HG03060 (cell line): ENCODE measurements at regions not wholly inside any gene's neighbourhood (a gene's known extent, or its start where the extent isn't known, plus 50 kb on each side); places are given as distances from the start of the nearest gene placed in this dataset.

Experiments used
- ATAC-seq: cut with Tn5 transposase; IDR thresholded peaks from one replicate; pipeline ENCODE4 v1.9.1; 2021; ENCODE audit warnings: low read depth, moderate number of reproducible peaks; ENCODE audit not compliant: unreplicated experiment

DNA sequence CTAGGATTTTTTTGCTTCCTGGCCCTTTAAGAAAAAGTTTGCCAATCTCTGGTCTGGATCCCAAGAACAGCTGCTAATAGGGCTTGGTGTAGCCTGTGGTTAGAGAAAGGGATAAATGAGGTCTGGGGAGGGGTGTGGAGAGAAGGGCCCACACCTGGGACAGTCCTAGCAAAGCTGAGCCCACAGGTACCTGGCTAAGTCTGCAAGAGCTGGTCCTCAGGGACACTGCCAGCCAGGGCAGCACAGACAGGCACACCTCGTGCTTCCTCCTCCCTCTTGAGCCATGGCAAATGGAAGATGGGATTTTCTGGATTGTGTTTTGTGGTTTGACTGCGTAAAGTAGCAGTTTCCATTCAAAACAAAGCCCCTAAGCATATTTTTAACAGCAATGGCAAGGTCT is 217.5 kb downstream of the SOX9 start:
- ATAC-seq, result no peak

DNA sequence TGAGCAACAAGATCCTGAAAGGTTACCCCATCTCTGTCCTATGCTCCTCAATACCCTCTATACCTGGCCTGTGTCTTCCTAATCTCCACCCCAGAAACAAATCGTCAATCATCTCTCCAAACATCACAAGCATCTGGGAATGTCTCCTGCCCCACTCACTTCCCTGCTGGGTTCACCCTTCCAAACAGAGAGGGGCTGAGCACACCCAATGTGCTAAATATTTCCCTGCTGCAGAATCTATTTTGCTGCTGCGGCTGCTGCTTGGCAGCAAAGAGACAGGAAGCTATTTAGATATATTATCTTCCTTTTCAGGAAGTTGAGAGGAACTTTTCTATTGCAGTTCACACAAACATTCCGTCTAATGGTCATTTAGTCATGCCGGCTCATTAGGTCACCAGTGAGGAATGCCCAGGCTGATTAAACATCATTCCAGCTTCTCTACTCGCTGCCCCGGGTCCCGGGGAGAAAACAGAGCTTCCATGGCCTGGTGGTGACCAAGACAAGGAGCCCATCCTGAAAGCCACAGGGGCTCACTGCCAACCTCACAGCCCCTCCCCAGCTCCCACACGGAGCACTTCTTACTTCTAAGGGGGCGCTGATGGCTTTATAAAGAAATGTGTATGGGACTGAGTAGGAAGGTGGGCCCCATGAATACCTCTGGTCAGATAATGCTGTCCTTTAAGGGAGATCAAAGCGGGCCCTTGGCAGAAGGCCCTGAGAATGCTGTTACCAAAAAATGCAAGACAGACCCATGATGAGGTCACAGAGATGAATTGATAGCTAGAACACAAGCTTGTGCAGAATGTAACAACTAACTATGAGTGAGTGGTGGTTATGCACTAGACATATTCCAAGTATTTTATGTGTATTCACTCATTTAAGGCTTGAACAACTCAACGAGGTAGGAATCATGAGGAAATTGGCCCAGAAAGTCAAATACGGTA is 218.3 kb downstream of the SOX9 start:
- ATAC-seq, result no peak

DNA sequence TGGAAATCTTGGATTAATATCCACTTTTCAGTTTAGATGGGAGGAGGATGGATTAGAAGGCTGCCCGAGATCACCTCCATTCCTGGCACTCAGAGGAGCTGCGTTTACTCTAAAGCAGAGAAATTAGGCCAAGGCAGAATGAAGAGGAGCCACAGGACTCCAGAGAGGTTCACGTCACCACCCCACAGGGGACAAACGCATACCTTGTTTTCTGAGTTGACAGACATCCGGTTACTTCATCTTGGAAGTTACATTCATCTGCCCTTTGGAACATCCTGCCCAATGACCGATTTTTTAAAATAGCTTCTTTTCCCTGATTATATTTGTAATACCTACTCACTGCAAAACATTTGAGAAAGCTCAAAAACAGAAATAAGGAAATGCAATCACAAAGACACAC is 220.0 kb downstream of the SOX9 start:
- no peak for ATAC-seq

DNA sequence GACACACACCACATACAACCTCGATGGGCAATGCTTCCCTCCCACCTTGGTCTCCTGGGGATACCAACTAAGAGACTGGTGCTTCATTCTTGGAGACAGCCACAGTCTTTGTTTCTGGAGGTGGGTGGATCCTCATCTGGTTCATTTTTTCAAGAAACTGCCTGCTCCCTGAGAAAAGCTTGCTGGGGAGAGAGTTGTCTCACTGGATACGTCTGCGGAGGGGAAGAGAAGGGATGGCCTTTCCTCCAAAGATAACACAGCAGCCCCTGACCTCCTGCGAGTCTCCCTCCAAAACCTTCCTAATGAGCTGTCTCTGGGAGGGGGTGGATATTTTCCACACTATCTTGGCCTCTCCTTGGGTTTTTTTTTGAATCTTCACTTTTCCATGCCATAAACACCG is 221.2 kb downstream of the SOX9 start:
- ATAC-seq, result no peak

DNA sequence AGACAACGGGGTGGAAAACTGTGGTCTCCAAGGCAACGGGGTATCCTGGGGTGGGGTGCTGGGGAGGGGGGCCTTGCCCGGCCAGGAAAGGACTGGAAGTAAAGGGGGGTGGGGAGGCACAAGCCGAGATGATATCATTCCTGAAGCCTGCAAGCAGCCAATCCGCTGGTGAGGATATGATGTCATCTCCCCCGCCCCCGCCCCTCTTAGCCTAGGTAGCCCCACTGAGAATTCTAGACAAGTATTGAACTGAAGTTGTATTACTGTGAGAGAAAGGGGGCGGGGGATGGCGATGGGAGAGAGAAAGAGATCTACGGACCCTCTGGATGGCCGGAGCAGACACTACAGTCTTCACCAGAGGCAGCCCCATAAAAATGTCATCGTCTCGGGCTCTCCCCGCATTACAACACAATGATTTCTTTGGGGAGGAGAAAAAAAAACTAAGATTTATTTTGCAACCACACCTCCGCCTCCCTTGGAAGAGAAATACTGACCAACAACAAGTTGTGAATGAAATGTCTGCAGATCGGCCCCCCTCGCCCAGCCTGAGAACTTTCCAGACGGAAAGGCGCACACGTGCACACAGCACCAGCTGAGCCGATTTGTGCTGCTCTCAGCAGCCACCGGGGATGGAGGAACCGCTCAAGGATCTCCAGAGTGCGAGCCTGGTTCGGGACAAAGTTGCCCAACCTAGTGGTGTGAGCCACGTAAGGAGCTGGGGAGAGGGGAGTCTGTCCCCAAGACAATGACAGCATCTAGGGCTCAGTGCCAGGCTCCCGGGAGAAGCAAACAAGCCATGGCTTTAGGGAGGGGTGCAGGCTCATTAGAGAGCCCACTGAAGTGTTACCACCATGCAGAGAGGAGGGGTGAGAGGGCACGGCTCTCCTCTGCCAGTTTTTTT is 222.1 kb downstream of the SOX9 start:
- ATAC-seq, result no peak

DNA sequence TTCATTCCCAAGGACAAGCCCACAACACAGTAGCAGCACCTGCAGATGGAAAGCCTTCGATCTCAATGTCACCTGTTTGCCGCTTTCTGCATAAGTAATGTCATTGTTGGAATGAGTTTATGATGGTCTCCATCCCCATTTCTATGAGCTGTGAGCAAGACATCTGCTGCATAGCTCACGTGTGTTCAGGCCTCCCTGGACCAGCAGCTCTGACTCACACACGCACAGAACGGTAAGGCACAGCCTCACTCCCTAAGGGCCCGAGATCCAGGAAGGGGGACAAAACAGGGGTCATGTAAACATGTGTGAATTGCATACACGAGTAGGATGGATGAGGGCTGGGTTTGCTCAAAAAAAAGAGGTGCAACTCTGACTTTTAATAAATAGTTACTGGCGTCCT is 223.1 kb downstream of the SOX9 start:
- no peak for ATAC-seq

DNA sequence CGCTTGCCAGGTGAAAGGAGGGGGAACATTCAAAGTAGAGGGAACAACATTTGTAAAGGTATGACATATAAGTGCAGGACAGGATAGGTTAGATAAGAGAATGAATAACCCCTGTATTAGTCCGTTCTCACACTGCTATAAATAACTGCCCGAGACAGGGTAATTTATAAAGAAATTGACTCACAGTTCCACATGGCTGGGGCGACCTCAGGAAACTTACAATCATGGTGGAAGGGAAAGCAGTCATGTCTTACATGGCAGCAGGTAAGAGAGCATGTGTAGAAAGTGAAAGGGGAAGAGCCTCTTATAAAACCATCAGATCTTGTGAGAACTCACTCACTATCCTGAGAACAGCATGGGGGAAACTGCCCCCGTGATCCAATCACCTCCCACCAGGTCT is 223.8 kb downstream of the SOX9 start:
- no peak for ATAC-seq

DNA sequence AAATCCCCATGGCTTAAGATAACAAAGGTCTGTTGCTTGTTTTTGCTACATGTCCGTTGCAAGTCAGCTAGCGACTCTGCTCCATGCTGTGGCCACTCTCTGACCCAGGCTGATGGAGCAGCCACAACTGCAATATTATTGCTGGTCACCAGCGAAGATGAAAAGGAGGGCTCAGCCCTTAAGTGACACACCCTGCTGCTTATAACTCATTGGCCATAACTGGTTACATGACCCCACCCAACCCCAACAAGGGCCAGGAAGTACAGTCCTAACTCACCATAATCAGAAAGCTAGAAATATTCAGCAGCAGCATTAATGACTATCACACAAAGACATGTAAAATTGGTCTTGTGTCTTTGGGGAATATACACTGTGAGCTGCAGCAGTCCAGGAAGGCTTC is 224.3 kb downstream of the SOX9 start:
- ATAC-seq, result no peak

DNA sequence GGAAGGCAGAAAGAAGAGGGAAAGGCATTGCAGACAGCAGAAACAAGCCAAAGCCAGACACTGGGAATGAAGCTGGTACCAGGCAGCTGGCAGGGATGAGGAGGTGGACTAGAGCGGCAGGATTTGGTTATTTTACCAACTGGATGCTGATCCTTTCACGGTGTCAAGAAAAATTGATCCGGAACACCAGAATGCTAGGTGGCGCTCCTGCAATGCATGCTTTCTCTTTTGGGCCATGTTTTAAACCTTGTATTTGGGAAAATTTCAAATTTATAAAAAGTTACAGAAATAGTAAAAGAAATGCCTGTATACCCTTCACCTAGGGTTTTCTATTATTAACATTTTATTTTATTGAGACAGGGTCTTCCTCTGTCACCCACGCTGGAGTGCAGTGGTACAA is 224.7 kb downstream of the SOX9 start:
- ATAC-seq, result no peak

DNA sequence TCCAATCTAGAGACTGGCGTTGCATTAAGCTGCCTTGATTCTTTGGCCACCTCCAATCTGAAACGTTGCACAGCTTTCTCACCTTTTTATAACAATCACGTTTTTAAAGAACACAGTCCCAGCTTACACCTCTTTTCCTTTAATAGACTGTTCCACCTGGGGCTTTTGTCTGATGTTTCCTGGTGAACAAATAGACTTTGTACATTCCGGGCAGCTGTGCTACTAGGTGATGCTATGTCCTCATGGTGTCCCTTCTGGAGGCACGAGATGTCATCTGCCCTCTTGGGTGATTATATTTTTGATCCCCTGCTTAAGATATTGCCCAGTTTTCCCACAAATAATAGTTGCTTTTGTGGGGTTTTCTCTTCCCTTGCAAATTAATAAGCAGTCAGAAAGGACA is 225.5 kb downstream of the SOX9 start:
- no peak for ATAC-seq

DNA sequence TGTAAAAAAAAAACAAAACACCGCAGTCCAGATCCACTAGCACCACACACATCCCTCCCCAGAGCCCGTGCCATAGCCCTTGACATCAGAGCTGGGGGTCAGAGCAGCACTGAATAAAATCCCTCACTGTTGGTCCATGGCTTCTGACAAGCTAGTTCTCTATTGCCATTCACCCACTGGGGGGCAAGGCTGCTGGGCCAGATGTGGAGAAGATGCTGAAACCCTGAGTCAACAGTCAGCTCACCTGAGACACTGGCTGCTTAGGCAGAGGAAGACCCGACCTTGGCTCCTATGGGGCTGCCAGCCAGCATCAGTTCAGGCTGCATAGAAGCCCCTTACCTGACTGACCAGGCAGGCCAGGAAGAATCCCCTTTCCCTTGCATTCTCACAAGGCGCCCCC is 228.2 kb downstream of the SOX9 start:
- ATAC-seq, result no peak

DNA sequence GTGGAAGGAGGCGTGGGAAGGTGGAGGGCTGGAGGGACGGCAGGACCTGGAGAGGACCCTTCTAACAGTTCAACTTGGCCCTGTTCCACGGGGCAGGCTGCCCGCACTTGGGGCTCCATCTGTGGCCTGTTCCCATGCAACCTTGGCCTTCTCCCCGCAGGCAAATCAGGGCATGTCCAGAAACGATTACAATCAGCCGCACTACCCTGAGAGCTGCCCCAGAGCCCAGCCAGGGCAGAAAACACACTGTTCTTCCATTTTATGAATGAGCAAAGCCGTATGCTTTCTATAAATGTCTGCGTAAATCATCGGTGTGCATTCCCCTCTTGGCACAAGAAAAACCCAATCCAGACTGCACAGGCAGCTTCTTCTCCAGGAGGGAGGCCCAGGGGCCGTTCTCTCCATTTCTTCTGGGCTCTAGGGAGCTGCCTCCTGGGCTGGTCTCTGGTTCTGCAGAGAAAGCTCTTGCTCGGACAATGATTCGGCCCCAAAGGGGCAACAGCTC is 228.7 kb downstream of the SOX9 start:
- ATAC-seq, result no peak

DNA sequence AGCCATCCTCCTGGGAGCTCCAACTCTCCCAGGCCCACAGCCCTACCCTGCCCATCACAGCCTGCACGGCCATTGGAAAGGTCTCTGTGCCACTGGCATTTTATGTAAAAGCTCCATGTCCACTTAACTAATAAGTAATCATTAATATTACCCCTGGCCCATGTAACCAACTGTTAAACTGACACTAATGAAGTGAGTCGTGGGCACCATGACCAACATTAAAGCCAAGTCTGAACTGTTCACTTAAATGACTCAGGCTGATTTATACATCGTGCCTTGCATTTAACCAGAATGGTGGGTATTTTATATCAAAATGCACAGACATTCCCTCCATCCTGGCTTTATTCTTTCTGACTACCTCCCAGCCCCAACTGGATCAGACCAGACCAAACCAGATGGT is 229.3 kb downstream of the SOX9 start:
- no peak for ATAC-seq

DNA sequence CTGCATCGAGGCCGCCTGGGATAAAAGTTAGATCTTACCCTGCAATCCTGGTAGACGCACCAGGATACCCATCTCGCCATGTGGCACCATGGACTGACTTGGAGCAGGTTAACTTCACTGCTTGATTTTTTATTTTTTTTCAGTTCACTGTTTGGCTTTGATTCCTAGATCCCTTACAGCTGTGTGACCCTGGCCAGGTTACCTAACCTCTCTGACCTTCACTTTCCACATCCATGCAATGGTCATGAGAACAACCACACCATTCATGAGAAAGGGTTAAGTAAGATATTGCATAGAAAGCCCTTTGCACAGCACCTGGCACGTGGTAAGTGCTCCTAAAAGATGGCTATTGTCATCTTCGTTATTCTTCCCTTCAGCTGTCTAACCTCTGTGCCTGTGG is 230.5 kb downstream of the SOX9 start:
- no peak for ATAC-seq

DNA sequence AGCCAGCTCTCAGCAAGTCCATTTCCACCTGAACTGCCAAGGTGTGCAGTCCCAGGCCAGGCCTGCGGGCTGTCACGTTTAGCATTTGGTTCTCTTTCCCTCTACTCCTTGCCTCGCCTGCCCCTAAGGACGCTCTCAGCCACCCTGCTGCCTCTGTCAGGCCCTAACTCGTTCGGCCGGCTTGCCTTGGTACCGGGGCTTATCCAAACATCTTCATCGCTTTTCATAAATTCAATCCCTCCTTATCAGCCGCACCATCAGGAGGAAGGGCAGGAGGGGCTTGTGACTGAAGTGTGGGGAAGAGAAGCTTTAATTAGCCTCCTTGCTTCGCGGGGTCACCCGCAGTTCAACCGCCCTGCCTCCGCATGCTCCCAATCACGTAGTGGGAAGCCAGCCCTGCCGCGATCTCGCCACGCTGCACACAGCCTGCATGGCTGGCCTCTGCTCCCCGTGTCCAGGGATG is 231.1 kb downstream of the SOX9 start:
- ATAC-seq, result no peak

DNA sequence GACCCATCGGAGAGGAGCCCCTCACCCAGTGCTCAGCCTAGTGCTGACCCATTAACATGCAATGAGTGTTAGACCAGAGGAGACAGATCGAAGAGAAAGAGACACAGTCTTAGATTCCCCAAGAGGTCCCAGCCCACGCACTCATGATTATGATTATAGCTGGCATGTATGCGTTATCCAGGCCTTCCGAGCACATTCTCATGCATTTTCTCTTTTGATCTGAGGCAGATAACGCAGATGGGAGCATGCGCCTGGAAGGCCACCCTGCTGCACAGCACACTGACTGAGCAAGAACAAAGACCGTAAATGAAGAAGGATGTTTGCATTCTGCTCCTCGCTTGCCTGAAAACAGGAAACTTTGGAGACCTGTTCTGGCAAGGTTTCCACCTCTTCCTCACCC is 232.7 kb downstream of the SOX9 start:
- no peak for ATAC-seq

DNA sequence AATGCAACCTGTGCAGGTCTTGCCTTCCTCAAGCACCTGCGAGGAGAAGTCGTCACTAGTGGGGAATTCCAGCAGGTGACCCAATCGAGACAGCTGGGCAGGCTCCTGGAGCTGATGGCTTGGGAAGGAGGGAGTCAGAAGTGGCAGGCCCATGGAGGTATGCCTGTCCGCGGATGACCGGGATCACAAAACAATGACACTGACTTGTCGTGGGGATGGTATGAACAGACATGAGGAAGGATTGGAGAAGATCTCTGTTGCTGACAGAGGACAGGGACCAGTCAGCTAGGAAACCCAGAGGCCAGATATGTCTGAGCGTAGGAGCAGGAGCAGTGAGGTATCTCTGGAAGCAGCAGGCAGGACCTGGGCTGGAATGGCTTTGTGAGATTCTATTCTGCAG is 233.3 kb downstream of the SOX9 start:
- ATAC-seq, result no peak

DNA sequence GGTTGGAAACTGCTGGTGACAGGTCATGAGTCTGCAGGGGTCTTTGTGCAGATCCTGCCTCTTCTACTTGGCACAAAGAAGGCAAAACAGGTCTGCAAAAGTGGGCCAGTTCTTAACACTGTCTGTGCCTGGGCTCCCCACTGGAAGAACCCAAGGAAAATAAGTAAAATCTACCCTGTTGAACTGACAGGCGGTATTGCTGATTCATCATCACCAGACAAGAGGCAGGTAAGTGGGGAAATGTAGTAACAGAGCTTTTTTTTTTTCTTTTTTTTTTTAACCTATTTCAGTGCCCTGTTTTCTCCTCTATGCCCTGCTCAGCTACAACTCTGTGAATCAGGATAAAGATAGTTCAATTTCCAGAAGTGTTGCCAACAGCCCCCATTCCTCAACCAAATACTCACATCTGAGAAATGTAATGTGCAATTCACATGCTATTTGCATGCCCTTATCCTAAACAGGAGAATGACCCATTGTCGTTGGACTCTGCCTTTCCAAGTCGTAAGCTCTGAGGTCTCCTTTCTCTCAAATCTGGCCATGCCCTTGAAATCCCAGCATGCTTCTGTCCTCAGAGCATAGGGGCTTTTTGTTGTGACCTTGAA is 237.0 kb downstream of the SOX9 start:
- no peak for ATAC-seq

DNA sequence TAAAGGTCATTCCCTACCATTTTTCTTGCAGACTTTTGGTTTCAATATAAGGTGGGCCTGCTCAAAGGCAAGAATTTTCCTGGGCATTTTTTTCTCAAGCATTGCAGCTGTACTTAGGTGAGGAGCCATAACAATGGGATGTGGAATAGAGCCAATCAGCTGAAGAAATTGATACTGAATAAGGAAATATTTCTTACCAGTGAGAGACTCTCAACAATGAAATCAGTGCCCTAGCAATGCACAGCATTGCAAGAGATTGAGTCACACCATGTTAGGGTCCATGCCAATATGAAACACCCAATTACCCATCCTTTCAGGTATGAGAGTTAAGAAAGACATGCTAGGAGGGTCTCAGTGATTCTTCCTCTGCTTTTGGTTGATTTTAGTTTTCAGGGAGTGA is 237.6 kb downstream of the SOX9 start:
- ATAC-seq, result no peak

DNA sequence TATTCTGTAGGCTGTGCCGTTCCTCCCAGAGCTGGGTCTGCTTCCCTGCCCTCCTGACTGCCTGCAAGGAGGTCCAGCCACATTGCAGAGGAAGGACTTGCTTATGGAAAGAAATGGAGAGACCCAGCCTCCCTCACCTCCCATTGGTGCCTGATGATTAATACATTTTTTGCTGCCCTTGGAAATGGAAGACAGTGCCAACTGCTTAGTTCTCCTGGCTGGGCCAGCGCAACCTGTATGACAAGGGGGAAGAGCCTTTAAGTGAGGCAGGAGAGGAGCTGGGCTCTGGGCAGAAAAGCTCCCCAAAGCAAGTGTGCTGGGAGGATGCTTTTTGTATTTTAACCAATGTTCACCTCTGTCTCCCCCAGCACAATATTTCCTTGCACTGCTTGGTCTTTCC is 238.5 kb downstream of the SOX9 start:
- ATAC-seq, result no peak

DNA sequence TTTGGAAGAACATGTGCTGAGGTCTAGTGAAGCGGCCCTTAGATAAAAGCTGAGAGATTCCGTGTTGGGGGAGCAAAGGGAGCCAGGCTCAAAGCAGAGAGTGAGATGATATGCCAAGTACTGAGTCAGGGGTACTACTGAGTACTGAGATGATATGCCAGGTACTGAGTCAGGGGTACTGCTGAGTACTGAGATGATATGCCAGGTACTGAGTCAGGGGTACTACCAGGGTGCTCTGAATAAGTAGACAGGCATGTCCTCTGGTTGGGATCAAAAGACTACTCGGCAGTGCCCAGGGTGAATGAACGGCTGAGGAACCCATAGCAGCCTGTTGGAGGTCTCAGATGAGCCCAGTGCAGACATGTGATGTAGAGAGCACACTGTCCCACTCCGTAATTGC is 239.0 kb downstream of the SOX9 start:
- ATAC-seq, result no peak
